ENCODE measurements at regions not wholly inside any gene's neighbourhood (a gene's known extent, or its start where the extent isn't known, plus 50 kb on each side); places are given as distances from the start of the nearest gene placed in this dataset.

DNA sequence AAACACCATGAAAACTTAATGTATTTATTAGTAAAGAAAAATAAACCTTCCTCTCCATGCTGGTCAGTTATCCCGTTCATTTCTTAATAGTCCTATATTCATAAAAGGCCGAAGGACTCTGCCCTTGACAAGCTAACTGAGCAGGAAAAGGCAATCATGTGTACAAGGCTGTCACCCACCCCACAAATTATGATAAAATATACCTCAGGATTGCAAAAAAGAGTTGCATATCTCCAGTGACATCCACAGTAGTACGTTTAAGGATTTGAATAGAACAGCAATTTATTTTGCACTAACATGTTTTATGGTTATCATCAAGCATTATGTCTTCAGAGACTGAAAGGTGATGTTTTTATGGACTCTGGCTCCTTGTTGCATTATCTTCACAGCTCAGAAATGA lies 157.6 kb downstream of the FOXB1 start:
- TF ChIP-seq RXRA (IDR thresholded peaks at IDR 0.05), result no peak
- TF ChIP-seq, protein P1, sequence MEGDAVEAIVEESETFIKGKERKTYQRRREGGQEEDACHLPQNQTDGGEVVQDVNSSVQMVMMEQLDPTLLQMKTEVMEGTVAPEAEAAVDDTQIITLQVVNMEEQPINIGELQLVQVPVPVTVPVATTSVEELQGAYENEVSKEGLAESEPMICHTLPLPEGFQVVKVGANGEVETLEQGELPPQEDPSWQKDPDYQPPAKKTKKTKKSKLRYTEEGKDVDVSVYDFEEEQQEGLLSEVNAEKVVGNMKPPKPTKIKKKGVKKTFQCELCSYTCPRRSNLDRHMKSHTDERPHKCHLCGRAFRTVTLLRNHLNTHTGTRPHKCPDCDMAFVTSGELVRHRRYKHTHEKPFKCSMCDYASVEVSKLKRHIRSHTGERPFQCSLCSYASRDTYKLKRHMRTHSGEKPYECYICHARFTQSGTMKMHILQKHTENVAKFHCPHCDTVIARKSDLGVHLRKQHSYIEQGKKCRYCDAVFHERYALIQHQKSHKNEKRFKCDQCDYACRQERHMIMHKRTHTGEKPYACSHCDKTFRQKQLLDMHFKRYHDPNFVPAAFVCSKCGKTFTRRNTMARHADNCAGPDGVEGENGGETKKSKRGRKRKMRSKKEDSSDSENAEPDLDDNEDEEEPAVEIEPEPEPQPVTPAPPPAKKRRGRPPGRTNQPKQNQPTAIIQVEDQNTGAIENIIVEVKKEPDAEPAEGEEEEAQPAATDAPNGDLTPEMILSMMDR (IDR thresholded peaks at IDR 0.05; ENCODE audit: low read depth, low read length, missing input control), result no peak
- no peak for TF ChIP-seq ZBTB33 (IDR thresholded peaks at IDR 0.05)
- TF ChIP-seq REST (IDR thresholded peaks at IDR 0.05), result no peak
- TF ChIP-seq EGR1 (IDR thresholded peaks at IDR 0.05; ENCODE audit: low read depth in 2 of 2), result no peak
